ENCODE measurements at regions not wholly inside any gene's neighbourhood (a gene's known extent, or its start where the extent isn't known, plus 50 kb on each side); places are given as distances from the start of the nearest gene placed in this dataset.
"Not testable (repeated sequence)": the region's sequence is repeated elsewhere in the genome, so short reads cannot be mapped to it uniquely, and the experiment has no call there.

DNA sequence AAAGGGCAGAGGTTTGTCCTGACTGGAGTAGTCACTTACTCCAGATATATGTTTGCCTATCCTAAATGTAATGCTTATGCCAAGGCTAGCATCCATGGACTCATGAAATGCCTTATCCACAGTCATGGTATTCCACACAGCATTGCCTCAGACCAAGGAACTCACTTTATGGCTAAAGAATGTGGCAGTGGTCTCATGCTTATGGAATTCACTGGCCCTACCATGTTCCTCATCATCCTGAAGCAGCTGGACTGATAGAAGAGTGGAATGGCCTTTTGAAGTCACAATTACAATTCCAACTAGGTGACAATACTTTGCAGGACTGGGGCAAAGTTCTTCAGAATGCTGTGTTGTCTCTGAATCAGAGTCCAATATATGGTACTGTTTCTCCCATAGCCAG lies 1014.8 kb downstream of the RAPGEF2 start:
- DNase-seq = no peak

DNA sequence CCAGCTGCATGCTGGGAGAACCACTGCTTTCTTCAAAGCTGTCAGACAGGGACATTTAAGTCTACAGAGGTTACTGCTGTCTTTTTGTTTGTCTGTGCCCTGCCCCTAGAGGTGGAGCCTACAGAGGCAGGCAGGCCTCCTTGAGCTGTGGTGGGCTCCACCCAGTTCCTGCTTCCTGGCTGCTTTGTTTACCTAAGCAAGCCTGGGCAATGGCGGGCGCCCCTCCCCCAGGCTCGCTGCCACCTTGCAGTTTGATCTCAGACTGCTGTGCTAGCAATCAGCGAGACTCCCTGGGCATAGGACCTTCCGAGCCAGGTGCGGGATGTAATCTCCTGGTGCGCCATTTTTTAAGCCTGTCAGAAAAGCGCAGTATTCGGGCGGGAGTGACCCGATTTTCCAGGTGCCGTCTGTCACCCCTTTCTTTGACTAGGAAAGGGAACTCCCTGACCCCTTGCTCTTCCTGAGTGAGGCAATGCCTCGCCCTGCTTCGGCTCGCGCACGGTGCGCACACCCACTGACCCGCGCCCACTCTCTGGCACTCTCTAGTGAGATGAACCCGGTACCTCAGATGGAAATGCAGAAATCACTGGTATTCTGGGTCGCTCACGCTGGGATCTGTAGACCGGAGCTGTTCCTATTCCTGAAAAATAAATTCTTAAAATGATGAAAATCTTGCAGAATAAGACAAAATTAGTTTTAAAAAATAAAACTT lies 1022.9 kb downstream of the RAPGEF2 start:
- not testable (repeated sequence) for DNase-seq

DNA sequence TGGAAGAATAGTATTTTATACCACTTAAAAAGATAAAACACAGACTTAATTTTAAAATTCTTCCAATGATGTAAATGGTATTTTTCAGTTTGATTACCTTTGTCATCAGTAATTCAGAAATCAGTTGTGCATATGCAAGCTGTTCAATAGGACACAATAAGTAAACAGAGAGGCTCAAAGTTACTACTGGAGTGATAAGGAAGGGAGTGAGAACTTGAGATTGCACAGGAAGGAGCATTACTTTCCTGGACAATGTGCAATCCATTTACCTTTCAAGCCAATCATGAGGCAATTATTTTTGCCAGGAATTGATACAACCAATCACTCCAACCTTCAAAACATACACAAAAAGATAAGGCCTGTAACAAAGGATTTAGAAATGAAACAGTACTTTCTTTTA lies 1024.3 kb downstream of the RAPGEF2 start:
- no peak for DNase-seq

DNA sequence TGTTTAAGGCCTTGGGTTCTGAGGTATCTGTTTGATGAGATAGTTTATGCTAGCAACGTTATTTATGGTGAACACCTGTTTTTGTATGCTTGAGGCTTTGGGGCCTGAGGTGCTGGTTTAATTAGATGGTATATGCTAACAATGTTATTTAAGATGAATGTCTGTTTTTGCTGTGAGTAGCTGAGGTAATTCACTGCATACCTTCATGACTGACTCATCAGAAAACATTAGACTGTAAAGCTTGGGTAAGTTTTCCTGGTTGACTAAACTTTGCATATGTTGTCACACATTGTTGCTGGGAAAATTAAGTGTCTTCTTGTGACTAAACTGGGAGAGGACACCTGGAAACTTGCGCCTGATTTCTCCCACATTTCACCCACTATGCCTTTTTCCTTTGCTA lies 1026.6 kb downstream of the RAPGEF2 start:
- DNase-seq = no peak

DNA sequence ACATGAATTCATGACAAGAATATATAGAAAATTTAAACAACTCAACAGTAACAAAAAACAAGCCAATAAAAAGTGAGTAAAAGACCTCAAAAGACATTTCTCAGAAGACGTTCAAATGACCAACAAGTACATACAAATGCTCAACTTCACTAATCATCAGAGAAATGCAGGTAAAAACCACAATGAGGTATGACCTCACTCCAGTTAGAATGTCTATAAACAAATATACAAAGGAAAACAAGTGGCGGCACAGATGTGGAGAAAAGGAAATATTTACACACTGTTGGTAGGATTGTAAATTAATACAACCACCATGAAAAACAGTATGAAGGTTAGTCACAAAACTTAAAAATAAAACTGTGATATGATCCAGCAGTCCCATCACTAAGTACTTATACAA lies 1033.1 kb downstream of the RAPGEF2 start:
- no peak for DNase-seq

DNA sequence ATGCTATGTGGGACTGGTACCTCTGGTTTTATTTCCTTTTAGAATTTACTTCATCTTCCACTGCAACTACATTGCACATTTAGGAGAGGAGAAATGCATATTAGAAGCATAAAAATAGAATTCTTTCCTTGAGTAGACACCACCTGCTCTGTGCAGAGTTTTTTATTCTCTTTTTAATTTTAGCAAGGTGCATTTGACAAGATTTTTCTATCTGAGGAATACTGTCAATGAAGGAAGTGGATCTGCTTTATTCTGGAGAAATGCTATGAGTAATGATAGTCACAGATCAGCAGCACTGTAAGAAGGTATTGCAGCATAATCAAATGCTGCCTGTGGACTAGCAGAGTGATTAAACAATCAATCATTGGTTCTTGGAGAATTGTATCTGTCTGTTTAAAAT lies 1038.3 kb downstream of the RAPGEF2 start:
- DNase-seq = no peak

DNA sequence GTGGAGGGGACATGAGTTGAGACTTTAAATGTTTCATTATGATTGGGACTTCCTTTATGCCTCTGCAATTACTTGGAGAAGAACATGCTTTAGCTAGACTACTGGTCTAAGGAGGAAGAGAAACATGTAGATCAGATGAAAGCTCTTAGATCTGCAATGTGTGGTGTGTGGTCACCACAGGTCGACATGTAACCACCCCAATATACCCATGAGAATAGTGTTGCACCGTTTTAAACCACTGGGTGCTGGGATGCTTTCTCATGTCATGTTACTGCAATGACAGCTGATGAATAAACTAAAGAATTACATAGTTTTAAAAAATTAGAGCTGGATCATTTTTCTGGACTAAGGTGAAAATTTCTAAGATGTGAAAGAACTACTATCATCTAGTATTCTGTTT lies 1039.7 kb downstream of the RAPGEF2 start:
- DNase-seq = no peak

DNA sequence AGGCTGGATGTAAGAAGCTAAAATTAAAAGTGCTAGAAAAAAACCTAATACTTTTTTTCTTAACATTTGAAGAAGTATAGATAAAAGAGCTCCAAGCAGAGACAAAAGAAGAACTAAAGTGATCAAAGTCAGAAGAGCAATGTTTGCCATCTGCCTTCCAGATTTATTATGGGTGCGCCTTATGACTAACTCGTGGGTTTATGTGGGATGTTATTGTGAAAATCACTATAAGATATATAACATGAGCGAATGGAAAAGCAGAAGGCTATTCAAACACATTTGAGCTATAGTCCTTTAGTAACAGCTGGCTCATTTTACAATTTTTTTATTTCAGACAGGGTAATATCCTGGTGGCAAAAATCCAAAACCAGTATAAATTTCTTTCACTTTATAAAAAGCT lies 1040.7 kb downstream of the RAPGEF2 start:
- no peak for DNase-seq

DNA sequence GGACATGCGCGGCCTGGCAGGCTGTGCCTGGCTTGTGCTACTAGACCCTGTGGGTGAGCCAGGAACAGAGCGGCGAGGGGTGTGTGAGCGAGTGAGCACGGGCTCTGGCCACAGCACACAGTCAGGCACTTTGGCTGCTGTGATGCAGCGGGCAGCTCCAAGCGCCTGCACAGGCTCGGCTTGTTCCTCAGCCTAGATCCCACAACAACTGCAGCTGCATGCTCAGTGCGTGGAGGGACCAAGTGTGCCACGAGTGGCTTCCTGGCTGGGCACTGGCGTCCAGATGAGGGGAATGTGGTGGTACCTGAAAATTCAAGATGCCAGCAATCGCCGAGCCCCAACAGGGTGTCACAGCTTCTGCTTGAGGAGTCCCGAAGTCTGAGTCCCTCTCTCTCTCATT lies 1056.6 kb downstream of the RAPGEF2 start:
- DNase-seq = no peak

DNA sequence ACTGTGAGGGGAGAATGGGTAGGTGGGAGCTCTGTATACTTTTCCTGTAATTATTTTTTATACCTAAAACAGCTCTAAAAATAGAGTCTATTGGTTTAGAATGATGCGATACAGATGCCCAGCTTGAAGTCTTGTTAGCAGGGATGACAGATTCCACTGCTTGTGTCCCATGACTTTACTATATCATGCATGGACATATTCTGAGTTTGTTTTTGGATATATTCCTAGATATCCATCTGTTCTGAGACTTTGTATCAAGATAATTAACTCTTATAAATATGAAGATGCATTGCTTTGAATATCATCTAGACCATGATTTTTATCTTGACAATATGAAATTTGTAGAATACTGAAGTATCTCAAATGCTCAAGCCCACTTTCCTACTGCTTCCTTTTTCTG lies 1058.1 kb downstream of the RAPGEF2 start:
- no peak for DNase-seq

DNA sequence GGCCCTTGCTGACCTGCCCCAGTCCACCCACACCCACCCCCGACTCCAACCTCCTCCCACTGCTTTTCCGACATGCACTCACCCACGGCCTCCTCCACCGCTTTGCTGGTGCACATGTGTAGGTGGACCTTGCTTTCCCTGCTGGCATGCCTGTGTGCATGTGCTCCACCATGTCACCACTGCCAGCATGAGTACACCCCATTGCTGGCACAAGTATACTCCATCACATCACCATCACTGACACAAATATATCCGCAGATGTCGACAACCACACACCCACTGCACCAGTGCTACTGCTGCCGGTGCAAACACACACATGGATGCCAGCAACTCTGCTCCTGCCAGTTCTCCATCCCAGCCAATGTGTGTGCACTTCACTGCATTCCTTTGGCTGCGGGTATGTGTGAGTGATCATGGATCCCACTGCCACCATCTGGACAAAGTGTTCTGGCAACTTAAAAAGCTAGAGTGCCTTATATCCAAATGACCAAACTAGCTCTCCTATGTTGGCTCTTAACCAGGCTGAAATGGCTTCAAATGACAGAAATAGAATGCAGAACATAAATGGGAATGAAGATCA lies 1072.3 kb downstream of the RAPGEF2 start:
- DNase-seq = no peak

DNA sequence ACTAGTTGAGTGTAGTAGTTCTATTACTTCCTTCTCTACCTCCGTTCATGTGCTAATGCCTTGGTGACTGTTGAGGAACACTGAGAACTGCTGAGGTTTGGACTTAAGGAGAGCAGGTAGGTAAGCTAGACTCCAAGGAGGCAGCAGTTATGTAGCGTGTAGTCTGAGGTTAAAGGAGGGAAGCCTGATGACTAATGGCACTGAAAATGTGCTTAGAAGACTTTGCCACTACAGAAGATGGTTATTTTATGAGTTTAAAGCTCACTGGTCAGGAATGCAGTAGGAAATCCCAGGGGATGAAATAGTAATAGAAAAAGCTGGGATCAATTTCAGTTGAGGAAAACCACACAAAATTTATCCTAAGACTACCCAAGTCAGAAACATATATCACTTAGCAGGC lies 1077.3 kb downstream of the RAPGEF2 start:
- no peak for DNase-seq

DNA sequence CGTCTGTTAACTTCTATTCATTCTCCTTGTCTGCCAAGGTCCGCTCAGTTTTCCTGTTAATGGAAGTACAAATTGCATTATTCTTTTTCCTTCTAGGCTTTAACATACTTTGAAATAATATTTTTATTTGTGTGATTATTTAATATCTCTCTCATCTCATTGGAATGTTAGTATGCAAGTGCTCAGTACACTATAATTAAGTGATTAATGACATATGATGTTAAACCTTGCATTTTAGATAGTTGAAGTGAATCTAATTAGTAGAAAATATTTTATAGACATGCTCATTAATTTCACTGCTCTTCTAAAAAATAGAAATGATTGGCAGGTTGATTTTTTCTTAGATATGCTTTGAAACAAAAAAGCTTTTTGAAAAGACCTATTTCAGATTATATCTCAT lies 1079.8 kb downstream of the RAPGEF2 start:
- no peak for DNase-seq

DNA sequence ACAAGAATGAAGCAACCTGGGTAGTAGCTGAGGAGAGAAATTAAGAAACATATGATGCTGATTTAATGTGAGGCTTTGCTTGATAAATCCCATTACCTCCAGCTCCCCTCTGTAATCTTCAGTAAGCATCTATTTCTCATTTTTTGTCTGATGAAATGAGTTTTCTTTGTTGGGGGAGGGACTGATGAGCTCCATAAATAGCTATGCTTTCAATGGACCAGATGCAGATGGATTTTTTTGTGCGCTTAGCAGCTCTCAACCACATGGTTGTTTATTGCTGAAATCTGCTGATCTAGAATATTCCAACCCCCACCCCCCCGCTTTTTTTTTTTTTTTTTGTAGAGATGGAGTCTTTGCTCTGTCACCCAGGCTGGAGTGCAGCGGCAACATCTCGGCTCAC lies 1082.0 kb downstream of the RAPGEF2 start:
- DNase-seq = no peak

DNA sequence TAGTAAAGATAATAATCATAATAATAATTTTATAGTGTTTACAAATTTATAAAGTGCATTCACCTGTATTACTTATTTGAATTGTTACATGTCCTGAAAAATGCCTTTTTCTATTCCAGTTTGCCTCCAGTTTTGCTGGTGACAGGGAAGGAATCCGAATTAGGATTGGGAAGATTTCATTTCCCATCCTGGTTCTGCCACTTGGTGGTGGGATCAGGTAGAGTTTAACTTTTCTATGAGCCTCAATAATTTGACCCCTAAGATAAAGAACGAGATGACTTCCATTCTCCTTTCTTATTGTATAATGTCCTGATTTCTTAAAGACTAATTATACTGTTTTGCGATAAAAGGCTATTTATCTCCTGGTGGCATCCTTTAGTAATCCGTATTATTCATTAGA lies 1090.9 kb downstream of the RAPGEF2 start:
- DNase-seq = no peak

DNA sequence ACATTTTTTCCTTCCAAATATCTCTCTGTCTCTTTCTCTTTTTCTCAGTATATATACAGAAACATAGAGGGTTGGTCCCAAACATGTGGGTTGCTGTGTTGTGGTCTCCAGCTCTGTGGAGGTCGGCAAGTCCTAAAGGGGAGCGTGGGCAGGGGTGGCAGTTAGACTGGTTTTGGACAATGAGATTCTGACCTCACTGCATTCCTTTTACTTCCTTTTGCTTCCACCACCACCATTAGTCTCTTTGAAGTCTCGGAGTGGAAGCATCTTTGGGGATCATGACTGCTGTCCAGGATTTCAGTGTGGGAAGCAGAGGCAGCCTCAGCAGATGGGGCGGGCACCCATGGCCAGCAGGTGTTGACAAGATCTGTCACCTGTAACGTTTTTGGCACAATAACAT lies 1091.8 kb downstream of the RAPGEF2 start:
- no peak for DNase-seq

DNA sequence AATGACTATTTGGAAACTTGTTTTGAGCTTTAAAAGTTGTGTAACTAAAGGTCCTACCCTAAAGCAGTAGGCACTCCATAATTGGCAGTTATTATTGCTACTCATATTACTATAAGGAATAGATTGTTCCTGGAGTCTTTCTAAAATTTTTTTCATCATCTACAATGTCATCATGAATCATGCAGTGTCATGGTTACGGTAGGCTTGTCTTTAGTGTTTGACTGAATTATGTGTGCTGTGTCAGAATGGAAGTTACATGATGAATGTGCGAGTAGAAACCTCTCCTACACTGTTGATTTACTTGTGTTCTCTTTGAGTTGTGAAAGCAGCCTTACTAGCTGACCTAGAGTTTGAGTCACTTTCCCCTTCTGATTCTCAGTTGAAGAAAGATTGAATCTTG lies 1099.9 kb downstream of the RAPGEF2 start:
- no peak for DNase-seq

DNA sequence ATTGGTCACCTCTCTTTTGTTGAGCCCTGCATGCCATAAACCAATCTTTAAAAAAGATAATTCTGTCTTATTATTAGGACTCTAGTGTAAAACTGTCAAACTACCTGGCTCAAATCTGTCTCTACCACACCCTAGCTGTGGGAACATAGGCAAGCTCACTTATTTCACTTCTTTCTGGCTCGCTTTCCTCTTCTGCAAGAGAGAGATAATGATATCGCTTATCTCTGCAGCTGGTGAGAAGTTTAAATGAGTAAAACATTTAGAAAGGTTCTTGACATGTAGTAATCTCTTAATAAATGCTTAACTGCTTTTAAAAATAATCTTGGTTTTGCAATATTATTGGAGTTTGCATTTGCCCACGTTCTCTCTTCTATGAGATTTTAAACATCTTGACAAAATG lies 1109.2 kb downstream of the RAPGEF2 start:
- no peak for DNase-seq

DNA sequence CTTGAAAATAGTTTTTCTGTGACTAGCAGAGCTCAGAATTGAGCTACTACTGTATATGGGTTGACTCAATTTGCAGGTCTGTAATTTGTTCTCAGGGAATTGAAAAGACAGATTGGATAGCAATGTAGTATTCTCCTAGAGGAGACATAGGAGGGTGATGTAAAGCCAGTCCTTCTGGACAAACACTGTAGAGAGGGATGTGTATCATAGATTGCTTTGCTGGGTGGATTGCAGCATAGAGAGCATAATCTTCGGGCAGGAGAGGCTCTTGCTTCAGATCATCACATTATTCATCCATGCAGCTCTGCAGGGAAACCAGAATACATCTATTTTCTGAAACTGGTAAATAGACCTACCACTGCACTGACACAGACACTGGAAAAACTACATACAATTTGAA lies 1110.5 kb downstream of the RAPGEF2 start:
- DNase-seq = no peak

DNA sequence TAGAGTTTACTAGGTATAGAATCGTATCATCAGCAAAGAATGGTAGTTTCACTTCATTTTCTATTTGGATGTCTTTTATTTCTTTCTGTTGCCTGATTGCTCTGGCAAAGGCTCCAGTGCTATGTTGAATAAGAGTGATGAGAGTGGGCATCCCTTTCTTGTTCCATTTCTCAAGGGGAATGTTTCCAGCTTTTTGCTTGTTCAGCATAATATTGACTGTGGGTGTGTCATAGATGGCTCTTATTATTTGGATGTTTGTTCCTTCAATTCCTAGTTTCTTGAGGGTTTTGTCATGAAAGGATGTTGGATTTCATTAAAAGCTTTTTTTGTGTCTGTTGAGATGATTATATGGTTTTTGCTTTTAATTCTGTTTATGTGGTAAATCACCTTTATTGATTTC lies 1114.5 kb downstream of the RAPGEF2 start:
- no peak for DNase-seq

DNA sequence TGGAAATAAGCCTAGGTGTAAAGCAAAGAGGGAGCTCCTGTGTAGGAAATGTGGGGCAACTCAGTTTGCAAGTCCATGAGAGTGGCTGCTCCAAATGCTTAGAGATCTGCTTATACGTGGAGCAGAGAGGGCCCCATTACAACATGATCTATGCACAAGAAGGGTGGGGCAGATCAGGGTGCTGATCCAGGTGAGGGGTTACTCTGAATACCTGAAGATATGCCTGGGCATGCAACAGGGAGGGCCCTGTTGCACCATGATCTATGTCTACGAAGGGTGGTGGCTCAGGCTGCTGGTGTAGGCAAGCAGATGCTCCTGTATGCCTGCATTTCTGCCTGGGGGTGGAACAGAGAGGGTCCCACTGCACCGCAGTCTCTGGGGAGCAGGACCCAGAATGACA lies 1121.2 kb downstream of the RAPGEF2 start:
- DNase-seq = no peak

DNA sequence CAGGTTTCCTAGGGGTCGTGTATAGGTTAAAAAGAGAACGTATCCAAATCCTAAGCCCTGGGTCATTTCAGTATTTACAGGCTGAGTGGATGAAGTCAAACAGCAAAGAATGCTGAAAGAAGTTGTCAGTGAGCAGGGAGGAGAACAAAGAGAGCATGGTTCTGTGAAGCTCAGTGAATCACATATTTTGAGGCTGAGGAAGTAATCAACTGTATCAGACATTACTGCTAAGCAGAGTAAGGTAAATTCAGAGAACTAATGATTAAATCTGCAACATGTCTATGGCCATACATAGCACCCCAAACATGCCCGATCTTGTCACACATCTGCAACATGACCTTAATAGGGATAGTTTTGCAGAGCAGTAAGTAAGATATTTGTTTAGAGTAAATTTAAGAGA lies 1130.3 kb downstream of the RAPGEF2 start:
- DNase-seq = no peak

DNA sequence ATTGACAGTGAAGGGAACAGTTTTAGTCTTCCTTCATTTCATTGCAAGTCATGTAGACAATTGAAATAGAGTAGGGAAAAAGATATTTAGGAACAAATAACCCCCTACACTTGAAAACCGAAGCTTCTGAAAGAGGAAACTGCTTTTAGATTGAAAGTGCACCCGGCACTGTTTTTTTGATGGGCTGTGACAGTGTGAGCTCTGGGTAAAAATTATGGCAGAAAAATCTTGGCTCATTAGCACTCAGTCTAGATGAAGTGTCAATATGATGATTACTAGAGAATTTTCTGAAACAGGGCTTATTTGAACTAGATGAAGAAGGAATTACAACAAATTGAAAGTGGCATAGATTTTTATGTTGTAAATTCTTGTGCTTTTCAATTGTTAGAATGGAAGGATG lies 1132.4 kb downstream of the RAPGEF2 start:
- no peak for DNase-seq

DNA sequence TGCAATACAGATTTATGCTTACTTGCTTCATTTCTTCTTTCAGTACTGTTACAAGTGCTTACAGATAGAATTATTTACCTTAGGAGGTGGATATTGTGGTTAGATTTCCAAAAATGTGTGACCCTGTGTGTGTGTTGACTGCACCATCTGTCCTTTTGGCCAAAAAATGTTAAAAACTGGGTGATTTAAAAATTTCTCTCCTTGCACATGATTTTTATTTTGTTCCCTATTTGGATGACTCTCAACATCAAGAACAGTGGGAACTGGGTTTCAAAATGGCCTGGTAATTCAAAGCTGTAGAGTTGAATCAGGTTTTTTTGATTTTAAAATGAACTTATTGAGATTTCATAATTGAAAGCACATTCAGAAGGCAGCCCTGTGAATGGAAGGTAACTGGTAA lies 1132.9 kb downstream of the RAPGEF2 start:
- DNase-seq = no peak

DNA sequence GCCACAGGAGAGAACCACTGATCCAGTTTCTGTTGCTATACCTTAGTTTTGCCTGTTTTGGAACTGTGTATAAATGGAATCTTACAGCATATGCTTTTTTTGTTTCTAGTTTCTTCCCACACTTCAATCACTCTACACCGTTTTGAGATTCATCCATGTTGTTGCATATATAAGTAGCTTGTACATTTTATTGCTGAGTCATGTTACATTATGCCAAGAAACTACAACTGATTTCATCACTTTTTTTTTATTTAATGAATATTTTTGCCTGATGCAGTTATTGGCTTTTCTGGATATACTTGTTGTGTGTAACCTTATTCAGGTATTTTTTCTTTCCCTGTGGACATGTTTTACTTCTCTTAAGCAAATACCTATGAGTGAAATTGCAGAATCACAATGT lies 1135.9 kb downstream of the RAPGEF2 start:
- DNase-seq = no peak

Data from hippocampal formation (tissue), 2 donors.